ENCODE measurements at regions not wholly inside any gene's neighbourhood (a gene's known extent, or its start where the extent isn't known, plus 50 kb on each side); places are given as distances from the start of the nearest gene placed in this dataset.

DNA sequence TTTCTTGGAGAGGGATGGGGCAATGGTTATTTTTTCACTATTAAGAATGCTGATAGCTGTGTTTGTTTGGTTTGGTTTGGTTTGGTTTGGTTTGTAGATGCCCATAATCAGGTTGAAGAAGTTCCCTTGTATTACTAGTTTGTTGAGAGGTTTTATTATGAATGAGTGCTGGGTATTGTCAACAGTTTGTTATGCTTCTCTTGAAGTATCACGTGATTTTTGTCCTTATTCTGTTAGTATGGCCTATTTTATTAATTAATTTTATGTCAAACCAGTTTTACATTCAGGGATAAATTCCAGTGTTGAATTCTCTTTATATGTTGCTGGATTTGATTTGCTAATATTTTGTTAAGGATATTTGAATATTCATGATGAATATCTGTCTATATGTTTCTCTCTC, 449.8 kb upstream of the NWD2 start:
- no peak for DNase-seq (ENCODE audit: low read depth)

DNA sequence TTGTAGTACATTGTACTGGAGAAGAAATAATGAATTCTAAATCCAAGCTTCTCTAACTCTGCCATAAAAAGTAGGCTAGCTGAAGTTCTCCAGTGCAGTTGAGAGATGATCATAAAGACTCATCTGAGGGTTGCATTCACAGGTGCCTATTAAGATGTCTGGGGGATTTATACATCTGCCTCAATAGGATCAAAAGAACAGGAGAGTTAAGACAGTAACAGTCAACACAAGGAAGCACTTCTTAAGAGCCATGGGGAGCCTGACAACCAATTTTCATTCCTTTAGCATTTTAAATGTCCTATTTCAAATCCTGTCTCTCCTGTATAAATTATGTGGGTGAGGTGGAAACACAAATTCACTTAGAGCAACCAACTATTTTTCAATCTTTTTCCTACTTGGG, 432.4 kb upstream of the NWD2 start:
- DNase-seq (ENCODE audit: low read depth), result no peak

GRCh38 chr4:36815536-36815935, 429.0 kb upstream of the NWD2 start:
- no peak for DNase-seq (ENCODE audit: low read depth)

- DNase-seq (ENCODE audit: low read depth), result peak; percentile 85
These were observed 421.2 kb upstream of the NWD2 start for GRCh38 chr4:36823199-36823967.

GRCh38 chr4:36824682-36825081, 419.9 kb upstream of the NWD2 start:
- peak; percentile 9 for DNase-seq (ENCODE audit: low read depth)

DNA sequence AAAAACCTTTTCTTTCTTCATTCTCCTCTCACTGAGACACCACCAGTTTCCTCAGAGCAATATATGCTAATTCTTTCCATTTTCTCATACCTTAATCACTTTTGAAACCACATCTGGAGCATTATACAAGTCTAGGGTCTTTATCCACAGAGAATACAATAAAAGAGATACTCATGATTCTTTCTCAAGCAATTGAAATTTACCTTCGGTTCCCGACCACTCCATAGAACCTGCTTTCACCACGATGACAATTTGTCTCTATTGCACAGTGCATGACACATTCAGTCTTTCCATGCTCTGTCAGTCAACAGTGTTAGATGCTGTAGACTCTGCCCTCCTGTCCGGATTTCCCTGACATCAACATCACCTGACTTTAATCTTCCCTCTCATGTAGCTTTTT, 409.3 kb upstream of the NWD2 start:
- no peak for DNase-seq (ENCODE audit: low read depth)

DNA sequence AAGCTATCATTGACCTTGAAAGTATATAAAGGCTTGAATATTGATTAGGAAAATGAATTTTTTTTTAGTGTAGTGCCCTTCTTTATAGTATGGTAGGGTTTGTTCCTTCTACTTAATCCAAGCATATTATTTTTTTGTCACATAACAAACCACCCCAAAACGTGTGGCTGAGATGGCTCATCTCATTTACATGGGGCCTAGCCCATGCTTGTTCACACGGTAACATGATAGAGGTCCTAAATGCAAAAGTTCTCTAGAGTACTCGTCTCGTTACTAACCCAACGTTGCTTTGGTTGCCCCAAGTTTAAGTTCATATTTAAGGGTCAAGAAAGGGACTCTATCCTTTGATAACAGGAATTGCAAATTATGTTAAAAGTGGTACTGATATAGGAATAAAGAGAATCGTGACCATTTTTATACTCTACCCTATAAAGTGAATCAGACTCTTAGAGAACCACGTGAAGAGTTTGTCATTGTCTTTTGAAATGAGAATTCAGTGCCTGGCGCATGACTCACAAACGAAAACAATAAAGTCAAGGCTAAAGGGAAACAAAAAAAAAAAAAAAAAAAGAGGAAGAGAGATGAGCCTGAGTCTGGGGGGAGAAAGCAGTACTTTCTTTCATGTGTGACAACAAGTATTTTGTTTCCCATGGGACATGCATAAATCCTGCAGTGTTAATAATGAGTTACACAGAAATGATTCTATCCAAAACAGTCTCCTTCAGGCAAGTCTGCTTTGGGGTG, 402.8 kb upstream of the NWD2 start:
- peak; percentile 90 for DNase-seq (ENCODE audit: low read depth)

- DNase-seq (ENCODE audit: low read depth), result no peak
These were observed 400.1 kb upstream of the NWD2 start for GRCh38 chr4:36844448-36844847.

GRCh38 chr4:36852856-36853255, 391.7 kb upstream of the NWD2 start:
- no peak for DNase-seq (ENCODE audit: low read depth)

DNA sequence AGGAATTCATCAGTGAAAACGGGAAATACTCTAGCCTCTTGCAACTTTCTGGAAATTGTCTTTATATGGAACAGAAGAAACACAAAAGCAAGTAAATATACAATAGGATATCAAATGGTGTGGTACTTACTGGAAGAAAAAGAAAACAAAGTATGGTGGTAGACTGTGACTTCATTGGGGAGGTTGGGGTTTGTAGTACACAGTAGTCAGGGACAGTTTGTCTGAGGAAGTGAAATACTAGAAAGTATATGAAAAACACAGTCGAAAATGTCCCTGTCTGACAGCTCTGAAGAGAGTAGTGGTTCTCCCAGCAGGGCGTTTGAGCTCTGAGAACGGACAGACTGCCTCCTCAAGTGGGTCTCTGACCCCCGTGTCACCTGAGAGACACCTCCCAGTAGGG, 390.0 kb upstream of the NWD2 start:
- DNase-seq (ENCODE audit: low read depth), result no peak

DNA sequence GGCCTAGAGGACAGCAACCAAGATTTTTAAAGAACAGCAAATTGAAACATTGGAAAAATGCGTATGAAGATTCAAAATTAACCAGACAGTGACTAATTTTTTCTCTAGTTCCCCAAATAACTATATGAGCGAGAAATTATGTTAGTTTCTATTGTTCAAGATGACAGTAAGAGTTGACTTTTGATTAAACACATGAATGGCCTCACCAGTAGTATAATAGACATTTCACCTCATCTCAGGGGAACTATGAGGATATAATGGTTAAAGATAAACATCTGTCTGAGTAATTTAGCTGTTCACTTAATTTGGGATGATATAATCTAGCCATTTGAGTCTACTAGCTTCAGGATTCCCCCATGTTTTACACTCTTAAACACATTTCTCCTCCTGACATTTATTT, 380.9 kb upstream of the NWD2 start:
- no peak for DNase-seq (ENCODE audit: low read depth)

DNA sequence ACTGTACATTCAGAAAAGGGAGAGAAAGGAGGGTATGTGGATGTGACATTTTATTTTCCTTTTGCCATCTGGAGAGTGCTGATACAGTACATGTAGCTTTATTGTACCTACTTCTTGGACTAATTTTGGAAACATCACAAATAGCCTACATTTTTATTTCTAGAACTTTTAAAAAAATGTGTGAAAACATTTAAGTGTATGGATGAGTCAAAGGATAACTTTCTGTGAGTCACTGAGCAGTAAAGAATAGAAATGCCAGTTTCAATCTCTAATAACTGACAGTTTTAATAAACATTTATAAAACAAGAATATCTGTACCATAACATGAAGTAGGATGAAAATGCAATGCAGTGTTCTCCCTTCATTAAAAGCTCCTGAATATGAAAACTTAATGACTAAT, 374.4 kb upstream of the NWD2 start:
- DNase-seq (ENCODE audit: low read depth), result no peak

- DNase-seq (ENCODE audit: low read depth), result no peak
These were observed 371.9 kb upstream of the NWD2 start for GRCh38 chr4:36872679-36873078.

GRCh38 chr4:36884151-36884550, 360.4 kb upstream of the NWD2 start:
- DNase-seq (ENCODE audit: low read depth), result no peak

GRCh38 chr4:36891971-36892370, 352.6 kb upstream of the NWD2 start:
- no peak for DNase-seq (ENCODE audit: low read depth)

- no peak for DNase-seq (ENCODE audit: low read depth)
These were observed 344.0 kb upstream of the NWD2 start for GRCh38 chr4:36900446-36900987.

DNA sequence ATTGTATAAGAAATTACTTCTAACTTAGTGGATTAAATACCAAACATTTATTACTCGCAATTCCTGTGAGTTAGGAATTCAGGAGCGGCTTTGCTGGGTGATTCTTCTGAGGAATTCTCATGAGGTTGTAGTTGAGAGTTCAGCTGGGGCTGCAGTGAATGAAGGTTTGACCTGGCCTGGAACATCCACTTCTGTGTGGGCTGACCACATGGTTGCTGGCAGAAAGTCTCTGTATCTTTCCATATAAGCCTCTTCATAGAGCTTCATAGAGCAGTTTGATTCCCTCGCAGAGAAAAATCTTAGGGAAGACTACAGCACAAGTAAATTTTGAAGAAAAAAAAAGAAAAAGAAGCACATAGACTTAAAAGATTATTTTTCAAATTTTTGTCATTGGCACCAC, 339.7 kb upstream of the NWD2 start:
- no peak for DNase-seq (ENCODE audit: low read depth)

DNA sequence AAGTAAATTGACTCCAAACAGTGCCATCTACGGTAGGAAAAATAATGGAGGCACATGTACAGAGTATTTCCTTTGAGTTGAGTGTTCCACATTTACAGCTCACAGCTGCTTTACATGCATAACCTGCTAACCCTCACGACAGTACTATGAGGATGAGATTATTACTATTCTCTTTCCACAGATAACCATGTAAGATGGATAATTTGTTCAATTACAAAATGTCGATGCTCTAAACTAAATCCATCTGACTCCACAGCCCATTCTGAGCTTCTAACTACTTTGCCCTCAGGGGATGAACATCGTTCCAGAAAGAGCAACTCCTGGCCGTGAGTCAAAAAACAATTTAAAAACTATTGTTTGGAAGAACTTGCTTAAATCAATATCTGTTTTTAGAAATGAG, 330.4 kb upstream of the NWD2 start:
- no peak for DNase-seq (ENCODE audit: low read depth)

DNA sequence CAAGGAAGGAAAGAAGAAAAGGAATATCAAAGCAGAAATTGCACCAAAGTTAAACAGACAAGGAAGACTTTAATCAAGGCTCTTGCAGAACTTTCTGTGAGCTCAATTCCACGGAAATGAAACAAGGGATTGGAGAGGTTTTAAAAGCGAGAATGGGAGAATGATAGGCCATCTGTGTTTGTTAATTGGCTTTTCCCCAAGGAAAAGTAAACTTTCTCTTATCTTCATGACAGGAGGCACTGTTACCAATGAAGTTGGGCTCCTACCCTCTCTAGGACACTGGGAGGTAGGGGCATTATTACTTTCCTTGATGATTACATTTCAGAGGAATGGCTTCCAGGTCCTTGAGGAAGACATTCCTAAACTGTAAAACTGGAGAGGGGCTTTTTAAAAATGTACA, 328.8 kb upstream of the NWD2 start:
- DNase-seq (ENCODE audit: low read depth), result no peak

DNA sequence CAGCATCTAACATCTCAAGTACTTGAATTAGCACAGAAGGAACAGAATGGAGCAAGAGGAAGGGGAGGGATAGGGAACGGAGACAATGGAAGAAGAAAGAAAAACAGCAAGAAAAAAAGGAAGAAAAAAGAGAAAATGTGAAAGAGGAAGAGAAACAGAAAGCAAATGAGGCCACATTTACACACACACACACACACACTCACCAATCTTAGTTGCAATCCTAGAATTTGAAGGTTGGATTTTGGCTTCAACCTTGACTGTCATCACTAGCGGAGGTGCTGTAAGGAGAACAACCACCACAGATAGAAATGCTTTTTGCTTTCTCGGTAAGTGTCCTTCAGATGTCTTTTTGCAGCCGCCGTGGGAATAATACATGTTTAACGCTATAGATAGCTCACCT, 327.1 kb upstream of the NWD2 start:
- DNase-seq (ENCODE audit: low read depth), result no peak

GRCh38 chr4:36919721-36920120, 324.8 kb upstream of the NWD2 start:
- DNase-seq (ENCODE audit: low read depth), result no peak

DNA sequence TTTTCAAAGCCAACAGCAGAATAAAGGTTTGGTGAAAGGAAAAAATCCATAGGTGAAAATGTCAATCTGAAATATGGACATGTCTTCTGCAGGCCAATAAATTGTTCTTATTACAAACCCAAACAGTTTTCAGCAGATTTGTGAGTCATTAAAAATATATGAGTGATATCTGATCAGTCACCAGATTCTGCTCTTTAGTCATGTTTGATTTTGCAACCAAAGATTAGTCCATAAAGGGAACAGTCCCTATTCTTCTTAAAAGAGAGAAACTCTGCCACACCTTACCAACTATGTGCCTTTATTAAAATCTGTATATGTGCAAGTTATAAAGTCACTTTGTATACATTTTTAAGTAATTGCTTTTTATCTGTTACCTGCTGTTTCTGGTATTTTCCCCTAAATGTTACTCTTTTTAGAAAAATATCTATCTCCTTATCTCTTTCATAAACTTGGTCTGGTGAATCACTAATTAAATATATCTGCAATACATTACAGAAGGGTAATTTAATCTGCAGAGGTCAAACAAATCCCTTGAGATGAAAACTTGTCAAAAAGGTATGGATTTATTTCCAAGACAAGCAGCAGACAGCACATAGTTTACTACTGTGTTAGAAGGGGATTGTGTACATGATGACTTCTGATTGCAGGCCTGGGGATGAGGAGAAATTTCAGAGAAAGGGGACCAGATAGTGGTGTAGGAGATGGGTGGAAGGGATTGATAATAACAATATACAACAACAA, 322.9 kb upstream of the NWD2 start:
- DNase-seq (ENCODE audit: low read depth), result peak; percentile 38
